ENCODE measurements at regions not wholly inside any gene's neighbourhood (a gene's known extent, or its start where the extent isn't known, plus 50 kb on each side); places are given as distances from the start of the nearest gene placed in this dataset.

DNA sequence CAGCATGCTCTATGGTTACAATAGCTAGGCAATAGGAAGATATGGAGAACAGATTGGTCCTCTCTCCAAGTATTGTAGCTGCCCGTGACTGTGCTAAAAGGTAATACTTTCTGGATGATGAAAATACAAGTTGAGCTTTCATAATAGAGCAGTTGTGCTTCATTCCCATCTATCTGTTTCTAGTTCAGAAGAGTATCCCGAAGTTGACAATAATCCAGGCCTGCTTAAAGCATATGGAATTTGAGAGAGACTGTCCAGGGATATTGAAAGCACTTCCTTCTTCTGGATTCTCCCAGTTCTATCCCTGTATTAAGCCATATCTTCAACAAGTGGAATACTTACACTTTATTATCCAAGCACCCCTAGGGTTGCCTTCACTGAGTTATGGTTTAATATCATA is 350.4 kb downstream of the EFNA5 start (continued):
- TF ChIP-seq, protein P1, sequence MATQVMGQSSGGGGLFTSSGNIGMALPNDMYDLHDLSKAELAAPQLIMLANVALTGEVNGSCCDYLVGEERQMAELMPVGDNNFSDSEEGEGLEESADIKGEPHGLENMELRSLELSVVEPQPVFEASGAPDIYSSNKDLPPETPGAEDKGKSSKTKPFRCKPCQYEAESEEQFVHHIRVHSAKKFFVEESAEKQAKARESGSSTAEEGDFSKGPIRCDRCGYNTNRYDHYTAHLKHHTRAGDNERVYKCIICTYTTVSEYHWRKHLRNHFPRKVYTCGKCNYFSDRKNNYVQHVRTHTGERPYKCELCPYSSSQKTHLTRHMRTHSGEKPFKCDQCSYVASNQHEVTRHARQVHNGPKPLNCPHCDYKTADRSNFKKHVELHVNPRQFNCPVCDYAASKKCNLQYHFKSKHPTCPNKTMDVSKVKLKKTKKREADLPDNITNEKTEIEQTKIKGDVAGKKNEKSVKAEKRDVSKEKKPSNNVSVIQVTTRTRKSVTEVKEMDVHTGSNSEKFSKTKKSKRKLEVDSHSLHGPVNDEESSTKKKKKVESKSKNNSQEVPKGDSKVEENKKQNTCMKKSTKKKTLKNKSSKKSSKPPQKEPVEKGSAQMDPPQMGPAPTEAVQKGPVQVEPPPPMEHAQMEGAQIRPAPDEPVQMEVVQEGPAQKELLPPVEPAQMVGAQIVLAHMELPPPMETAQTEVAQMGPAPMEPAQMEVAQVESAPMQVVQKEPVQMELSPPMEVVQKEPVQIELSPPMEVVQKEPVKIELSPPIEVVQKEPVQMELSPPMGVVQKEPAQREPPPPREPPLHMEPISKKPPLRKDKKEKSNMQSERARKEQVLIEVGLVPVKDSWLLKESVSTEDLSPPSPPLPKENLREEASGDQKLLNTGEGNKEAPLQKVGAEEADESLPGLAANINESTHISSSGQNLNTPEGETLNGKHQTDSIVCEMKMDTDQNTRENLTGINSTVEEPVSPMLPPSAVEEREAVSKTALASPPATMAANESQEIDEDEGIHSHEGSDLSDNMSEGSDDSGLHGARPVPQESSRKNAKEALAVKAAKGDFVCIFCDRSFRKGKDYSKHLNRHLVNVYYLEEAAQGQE (IDR thresholded peaks at IDR 0.05), result no peak
- TF ChIP-seq HNF4A (conservative IDR thresholded peaks at IDR 0.05), result no peak

DNA sequence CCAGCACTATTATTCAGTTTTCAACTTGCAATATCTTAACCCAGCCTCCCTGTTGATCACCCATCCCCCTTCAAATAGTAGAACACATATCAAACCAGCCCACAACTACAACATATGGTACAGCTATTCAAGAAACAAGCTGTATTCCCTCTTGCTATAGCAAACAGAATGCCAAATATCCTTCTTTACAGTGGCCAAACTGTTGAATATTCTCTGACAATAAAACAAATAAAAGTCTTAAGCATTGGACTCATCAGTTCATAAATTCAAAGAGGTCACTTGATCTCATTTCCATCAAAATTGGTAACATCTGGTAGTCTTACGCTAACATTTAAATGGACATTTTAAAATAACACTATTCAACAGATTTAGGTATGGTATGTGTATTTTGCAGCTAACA is 350.8 kb downstream of the EFNA5 start:
- no peak for TF ChIP-seq JUND (IDR thresholded peaks at IDR 0.05)
- TF ChIP-seq, protein P2, sequence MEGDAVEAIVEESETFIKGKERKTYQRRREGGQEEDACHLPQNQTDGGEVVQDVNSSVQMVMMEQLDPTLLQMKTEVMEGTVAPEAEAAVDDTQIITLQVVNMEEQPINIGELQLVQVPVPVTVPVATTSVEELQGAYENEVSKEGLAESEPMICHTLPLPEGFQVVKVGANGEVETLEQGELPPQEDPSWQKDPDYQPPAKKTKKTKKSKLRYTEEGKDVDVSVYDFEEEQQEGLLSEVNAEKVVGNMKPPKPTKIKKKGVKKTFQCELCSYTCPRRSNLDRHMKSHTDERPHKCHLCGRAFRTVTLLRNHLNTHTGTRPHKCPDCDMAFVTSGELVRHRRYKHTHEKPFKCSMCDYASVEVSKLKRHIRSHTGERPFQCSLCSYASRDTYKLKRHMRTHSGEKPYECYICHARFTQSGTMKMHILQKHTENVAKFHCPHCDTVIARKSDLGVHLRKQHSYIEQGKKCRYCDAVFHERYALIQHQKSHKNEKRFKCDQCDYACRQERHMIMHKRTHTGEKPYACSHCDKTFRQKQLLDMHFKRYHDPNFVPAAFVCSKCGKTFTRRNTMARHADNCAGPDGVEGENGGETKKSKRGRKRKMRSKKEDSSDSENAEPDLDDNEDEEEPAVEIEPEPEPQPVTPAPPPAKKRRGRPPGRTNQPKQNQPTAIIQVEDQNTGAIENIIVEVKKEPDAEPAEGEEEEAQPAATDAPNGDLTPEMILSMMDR (IDR thresholded peaks at IDR 0.05; ENCODE audit: low read depth, low read length, missing input control), result no peak
- TF ChIP-seq YY1 (IDR thresholded peaks at IDR 0.05), result no peak
- TF ChIP-seq, protein P3, sequence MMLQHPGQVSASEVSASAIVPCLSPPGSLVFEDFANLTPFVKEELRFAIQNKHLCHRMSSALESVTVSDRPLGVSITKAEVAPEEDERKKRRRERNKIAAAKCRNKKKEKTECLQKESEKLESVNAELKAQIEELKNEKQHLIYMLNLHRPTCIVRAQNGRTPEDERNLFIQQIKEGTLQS (IDR thresholded peaks at IDR 0.05), result no peak
- no peak for TF ChIP-seq SP1 (IDR thresholded peaks at IDR 0.05)
- TF ChIP-seq, protein P1 (IDR thresholded peaks at IDR 0.05), result no peak
- TF ChIP-seq HNF4G (IDR thresholded peaks at IDR 0.05), result no peak
- no peak for TF ChIP-seq EGR1 (IDR thresholded peaks at IDR 0.05; ENCODE audit: low read depth in 2 of 2)
- no peak for TF ChIP-seq FOXA1 (IDR thresholded peaks at IDR 0.05)
- TF ChIP-seq NR2F2 (IDR thresholded peaks at IDR 0.05), result no peak
- TF ChIP-seq GABPA (IDR thresholded peaks at IDR 0.05 in 1 of 2, conservative IDR thresholded peaks at IDR 0.05 in 1 of 2), result no peak
- TF ChIP-seq FOXA2 (IDR thresholded peaks at IDR 0.05), result no peak
- no peak for TF ChIP-seq HNF4A (conservative IDR thresholded peaks at IDR 0.05)
- no peaks in the 10 kb centered on the region for H3K4me1 ChIP-seq (ENCODE audit: control insufficient read depth in 4 of 4, insufficient read depth in 4 of 4, low read length in 3 of 4)
- H3K9me3 ChIP-seq (ENCODE audit: control insufficient read depth in 4 of 4, low read length in 3 of 4), result no peaks in the 10 kb centered on the region
- H3K36me3 ChIP-seq (ENCODE audit: control insufficient read depth in 4 of 4, insufficient read depth in 3 of 4, low read depth in 1 of 4, low read length in 3 of 4), result no peaks in the 10 kb centered on the region
- no peak for DNase-seq (ENCODE audit: low spot score)
- 97% methylated on average over 1 of the region's 1 CpG for whole genome bisulfite sequencing
- peaks cover 0 to 2% (median 0%) of the 10 kb centered on the region in 4 donors for H3K27me3 ChIP-seq (ENCODE audit: control insufficient read depth in 4 of 4, insufficient read depth in 4 of 4, low read length in 3 of 4)
- no peak overlapping the region for H3K9ac ChIP-seq (ENCODE audit: low read depth in 1 of 2, low read length in 2 of 2)
- H3K4me3 ChIP-seq (ENCODE audit: low read depth in 1 of 3, low read length in 3 of 3), result no peak overlapping the region
- no peak overlapping the region for H3K27ac ChIP-seq (ENCODE audit: low read depth in 1 of 2, low read length in 2 of 2)

Measured in liver (tissue), 8 donors.